Type B pancreatic cell (in vitro differentiated cells): ENCODE measurements at regions not wholly inside any gene's neighbourhood (a gene's known extent, or its start where the extent isn't known, plus 50 kb on each side); places are given as distances from the start of the nearest gene placed in this dataset.

Experiments used
- DNase-seq: peaks from one replicate; pipeline ENCODE4 v3.0.0; 2021; ENCODE audit warnings: mixed read lengths; ENCODE audit not compliant: unreplicated experiment; ENCODE audit errors: extremely low spot score
- H3K27ac Mint-ChIP-seq: 2 replicates; pipeline ENCODE4 v1.8.0; 2021; ENCODE audit warnings: mild to moderate bottlenecking, mixed read lengths
- H3K27me3 Mint-ChIP-seq: 2 replicates; pipeline ENCODE4 v1.8.0; 2021; ENCODE audit warnings: mixed read lengths
- H3K36me3 Mint-ChIP-seq: 2 replicates; pipeline ENCODE4 v1.8.0; 2021; ENCODE audit warnings: mixed read lengths
- H3K4me1 Mint-ChIP-seq: one replicate; pipeline ENCODE4 v1.8.0; 2021; ENCODE audit warnings: mixed read lengths; ENCODE audit not compliant: unreplicated experiment
- H3K4me3 Mint-ChIP-seq: 2 replicates; pipeline ENCODE4 v1.8.0; 2021; ENCODE audit warnings: mild to moderate bottlenecking, mixed read lengths
- H3K9me3 Mint-ChIP-seq: 2 replicates; pipeline ENCODE4 v1.8.0; 2021; ENCODE audit warnings: mixed read lengths
- TF ChIP-seq, protein P1 (sequence below): fragments of 200-600 bp; sonication (generic); conservative IDR thresholded peaks from 2 replicates; pipeline ENCODE4 v1.5.0; 2021; ENCODE audit warnings: antibody characterized with exemption, mild to moderate bottlenecking

DNA sequence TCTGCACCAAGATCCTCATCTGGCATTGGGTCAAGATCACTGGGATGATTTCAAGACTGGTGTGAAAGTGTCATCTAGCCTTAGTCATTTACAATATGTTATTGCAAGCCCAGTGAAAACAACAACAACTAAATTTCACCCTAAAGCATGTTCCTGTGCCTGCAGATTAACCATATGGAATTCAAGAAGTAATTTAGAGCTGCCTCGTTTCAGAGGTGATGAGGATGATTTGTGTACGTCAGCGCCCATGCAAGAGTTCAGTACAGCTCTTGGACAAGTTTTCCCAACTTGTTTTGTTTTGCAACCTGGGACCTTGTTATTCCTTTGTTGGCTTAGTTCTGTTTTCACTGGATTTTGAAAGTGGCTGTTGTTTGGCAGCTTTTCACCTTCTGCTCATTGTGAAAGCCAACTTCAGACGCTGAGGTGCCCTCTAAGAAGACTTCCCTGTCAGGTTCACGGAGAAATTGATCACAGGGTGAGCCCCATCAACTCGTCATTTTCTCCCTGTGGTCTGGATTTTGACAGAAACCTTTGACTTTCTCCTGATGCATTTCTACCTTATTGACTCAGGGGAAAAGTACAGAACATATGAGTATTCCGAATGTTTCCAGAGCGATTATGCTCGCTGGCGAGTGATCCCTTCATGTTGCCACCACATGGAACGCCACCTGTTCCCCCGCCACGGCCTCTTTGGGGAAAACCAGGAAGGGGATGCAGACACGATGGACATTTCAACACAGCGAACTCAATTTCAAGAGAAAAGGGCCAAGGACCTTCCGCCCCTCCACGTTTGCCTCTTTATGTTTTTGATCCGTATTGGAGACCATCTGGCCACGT lies 85.6 kb downstream of the FOXL1 start:
- H3K27ac Mint-ChIP-seq: no peak overlapping the region
- H3K27me3 Mint-ChIP-seq: peaks cover 37% of the 10 kb centered on the region
- peaks cover 34% of the 10 kb centered on the region for H3K4me1 Mint-ChIP-seq
- no peak overlapping the region for H3K4me3 Mint-ChIP-seq
- no peak for DNase-seq
- TF ChIP-seq, protein P1, sequence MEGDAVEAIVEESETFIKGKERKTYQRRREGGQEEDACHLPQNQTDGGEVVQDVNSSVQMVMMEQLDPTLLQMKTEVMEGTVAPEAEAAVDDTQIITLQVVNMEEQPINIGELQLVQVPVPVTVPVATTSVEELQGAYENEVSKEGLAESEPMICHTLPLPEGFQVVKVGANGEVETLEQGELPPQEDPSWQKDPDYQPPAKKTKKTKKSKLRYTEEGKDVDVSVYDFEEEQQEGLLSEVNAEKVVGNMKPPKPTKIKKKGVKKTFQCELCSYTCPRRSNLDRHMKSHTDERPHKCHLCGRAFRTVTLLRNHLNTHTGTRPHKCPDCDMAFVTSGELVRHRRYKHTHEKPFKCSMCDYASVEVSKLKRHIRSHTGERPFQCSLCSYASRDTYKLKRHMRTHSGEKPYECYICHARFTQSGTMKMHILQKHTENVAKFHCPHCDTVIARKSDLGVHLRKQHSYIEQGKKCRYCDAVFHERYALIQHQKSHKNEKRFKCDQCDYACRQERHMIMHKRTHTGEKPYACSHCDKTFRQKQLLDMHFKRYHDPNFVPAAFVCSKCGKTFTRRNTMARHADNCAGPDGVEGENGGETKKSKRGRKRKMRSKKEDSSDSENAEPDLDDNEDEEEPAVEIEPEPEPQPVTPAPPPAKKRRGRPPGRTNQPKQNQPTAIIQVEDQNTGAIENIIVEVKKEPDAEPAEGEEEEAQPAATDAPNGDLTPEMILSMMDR: no peak
- no peaks in the 10 kb centered on the region for H3K36me3 Mint-ChIP-seq
- peaks cover 11% of the 10 kb centered on the region for H3K9me3 Mint-ChIP-seq

DNA sequence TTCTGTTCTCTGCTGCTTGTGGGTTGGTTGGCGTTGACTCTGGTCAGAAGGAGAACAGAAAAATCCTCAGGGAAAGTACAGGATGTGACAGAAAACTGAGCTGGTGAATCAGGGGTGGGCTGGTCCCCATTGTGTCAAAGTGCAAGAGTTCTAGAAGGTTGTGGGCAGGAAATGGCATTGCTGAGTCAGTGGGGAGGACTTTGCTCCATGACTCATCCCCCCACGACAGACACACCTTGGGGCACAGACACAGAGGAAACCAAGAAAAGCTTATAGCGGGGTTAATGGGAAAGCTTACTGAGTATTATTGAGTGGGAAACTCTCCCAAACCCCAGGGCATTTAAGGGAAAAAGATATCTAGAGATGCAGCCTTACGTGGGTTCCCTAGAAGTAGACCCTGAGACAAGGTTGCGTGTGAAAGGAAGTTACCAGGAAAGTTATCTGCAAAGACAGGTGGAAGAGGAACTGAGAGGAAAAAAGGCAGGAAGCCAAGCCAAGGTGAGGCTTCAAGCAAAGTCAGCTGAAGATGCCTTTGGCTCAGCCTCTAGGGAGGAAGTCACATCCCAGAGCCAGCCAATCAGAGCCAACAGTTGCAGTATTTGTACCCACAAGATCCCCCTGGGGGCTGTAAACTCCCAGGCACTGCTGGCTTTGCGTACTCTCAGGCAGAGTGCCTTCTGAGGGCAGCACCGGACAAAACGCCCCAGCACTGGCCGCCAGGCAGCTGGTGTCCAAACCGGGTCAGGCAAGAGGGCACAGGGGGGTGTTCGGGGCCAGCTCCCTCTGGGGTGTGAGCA lies 86.4 kb downstream of the FOXL1 start:
- no peaks in the 10 kb centered on the region for H3K36me3 Mint-ChIP-seq
- TF ChIP-seq, protein P1: no peak
- H3K27ac Mint-ChIP-seq: peak overlapping the region; percentile 37
- H3K9me3 Mint-ChIP-seq: peaks cover 11% of the 10 kb centered on the region
- DNase-seq: no peak
- H3K4me1 Mint-ChIP-seq: peaks cover 42% of the 10 kb centered on the region
- no peak overlapping the region for H3K4me3 Mint-ChIP-seq
- H3K27me3 Mint-ChIP-seq: peaks cover 38% of the 10 kb centered on the region

DNA sequence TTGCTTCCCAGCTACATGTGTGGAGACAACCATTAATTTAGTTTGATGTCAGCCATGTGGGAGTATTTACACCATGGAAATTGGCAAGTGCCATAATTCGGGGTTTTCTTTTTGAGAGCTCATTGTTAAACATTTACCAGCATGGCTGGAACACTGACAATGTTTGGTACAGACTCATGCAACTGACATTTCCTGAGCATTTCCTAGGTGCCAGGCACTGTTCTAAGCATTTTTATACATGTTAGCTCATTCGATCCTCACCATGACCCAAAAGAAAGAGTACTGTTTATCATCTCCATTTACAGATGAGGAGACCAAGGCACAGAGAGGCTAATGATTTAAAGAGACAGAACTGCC lies 86.9 kb downstream of the FOXL1 start:
- TF ChIP-seq, protein P1: no peak
- Mint-ChIP-seq H3K36me3 (no peaks in the 10 kb centered on the region), H3K4me1 (peaks cover 48% of the 10 kb centered on the region), H3K27me3 (peaks cover 41% of the 10 kb centered on the region), H3K27ac (no peak overlapping the region), H3K4me3 (no peak overlapping the region), H3K9me3 (peaks cover 11% of the 10 kb centered on the region)
- no peak for DNase-seq

DNA sequence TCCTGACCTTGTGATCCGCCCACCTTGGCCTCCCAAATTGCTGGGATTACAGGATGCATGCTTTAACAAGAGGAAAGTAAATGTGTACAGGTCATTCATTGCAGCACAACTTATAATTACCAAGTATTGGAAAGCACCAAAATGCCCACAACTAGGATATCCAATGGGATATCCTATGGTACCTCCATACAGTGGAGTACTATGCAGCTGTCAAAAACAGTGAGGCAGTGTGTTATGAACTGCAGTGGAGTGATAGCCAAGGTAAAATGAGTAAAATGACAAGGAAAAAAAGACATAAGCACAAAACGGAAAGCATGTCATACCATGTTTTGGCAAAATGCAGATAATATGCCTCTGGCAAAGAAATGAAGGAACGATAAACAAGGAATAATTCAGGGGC lies 87.6 kb downstream of the FOXL1 start:
- no peak for DNase-seq
- Mint-ChIP-seq H3K36me3 (no peaks in the 10 kb centered on the region), H3K9me3 (peaks cover 11% of the 10 kb centered on the region), H3K4me3 (no peak overlapping the region), H3K27me3 (peaks cover 42% of the 10 kb centered on the region), H3K4me1 (peaks cover 52% of the 10 kb centered on the region), H3K27ac (no peak overlapping the region)
- TF ChIP-seq, protein P1: no peak

DNA sequence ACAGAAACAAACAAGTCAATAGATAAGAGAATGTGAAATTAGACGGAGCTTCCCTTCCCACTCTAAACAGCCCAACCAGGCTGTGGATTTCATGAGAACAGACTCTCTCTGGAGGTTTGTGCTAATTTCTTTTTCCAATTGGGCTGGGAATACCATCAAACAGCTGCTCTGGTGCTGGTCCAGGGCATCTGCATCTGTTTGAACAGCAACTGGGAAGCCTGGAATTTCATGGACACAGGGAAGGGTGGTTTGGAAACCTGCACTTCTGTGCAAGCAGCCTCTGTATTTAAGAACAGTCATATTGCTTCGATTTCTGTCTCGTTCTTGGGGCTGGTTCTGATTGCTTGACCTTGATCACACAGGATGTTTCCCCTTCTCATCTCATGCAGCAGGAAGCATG lies 88.7 kb downstream of the FOXL1 start:
- TF ChIP-seq, protein P1: no peak
- Mint-ChIP-seq H3K27ac (no peak overlapping the region), H3K36me3 (no peaks in the 10 kb centered on the region), H3K4me3 (no peak overlapping the region), H3K9me3 (peaks cover 11% of the 10 kb centered on the region), H3K27me3 (peaks cover 41% of the 10 kb centered on the region), H3K4me1 (peaks cover 44% of the 10 kb centered on the region)
- DNase-seq: no peak
